H1 (cell line): ENCODE measurements at regions not wholly inside any gene's neighbourhood (a gene's known extent, or its start where the extent isn't known, plus 50 kb on each side); places are given as distances from the start of the nearest gene placed in this dataset.

Experiments used
- CTCF ChIA-PET: fragments of 300-600 bp; sonication (Branson Sonifier 250); formaldehyde crosslinking; loops from one replicate; lab custom pipeline; 2021; ENCODE audit not compliant: partially characterized antibody; lab: Charles Lee
- POLR2A ChIA-PET: fragments of 300-600 bp; sonication (Branson Sonifier 250); formaldehyde crosslinking; loops from one replicate; lab custom pipeline; 2021; ENCODE audit warnings: inconsistent platforms; ENCODE audit not compliant: partially characterized antibody; lab: Charles Lee
- DNase-seq, 2 experiments: peaks; one replicate each; pipeline versions ENCODE4 v3.0.0 to v3.0.0-alpha.2; 2010 to 2022; ENCODE audit warnings: low spot score in 2 of 2, low read depth in 1 of 2, mixed read lengths in 1 of 2
- FAIRE-seq: peaks from 2 replicates; lab custom pipeline; 2011; peaks lifted over from hg19 to GRCh38; lab: Jason Lieb, UNC
- H2AFZ ChIP-seq: 2 replicates; pipeline ENCODE4 v1.8.1; 2012; ENCODE audit warnings: low read length, inconsistent platforms
- H2AK5ac ChIP-seq: 2 replicates; pipeline ENCODE4 v1.6.1; 2013; ENCODE audit warnings: low read depth, low read length
- H2BK120ac ChIP-seq: replicated peaks from 2 replicates; pipeline ENCODE3; 2013; ENCODE audit warnings: low read depth, low read length, inconsistent platforms
- H2BK12ac ChIP-seq: 2 replicates; pipeline ENCODE4 v1.6.1; 2013; ENCODE audit warnings: low read depth, low read length
- H2BK15ac ChIP-seq: 2 replicates; pipeline ENCODE4 v1.6.1; 2013; ENCODE audit warnings: low read length
- H2BK20ac ChIP-seq: 2 replicates; pipeline ENCODE4 v1.6.1; 2013; ENCODE audit warnings: low read length
- H2BK5ac ChIP-seq: 2 replicates; pipeline ENCODE4 v1.6.1; 2013; ENCODE audit warnings: low read depth, low read length
- H3K14ac ChIP-seq: 2 replicates; pipeline ENCODE4 v1.6.1; 2013; ENCODE audit warnings: inconsistent platforms; ENCODE audit not compliant: insufficient read length
- H3K18ac ChIP-seq: 2 replicates; pipeline ENCODE4 v1.6.1; 2013; ENCODE audit warnings: low read length; ENCODE audit errors: extremely low read depth
- H3K23ac ChIP-seq: 2 replicates; pipeline ENCODE4 v1.6.1; 2013; ENCODE audit warnings: inconsistent platforms; ENCODE audit not compliant: insufficient read length
- H3K23me2 ChIP-seq: 2 replicates; pipeline ENCODE4 v1.6.1; 2013; ENCODE audit warnings: low read depth, low read length
- H3K27ac ChIP-seq: 2 replicates; pipeline ENCODE4 v1.6.1; 2011; ENCODE audit warnings: low read depth, low read length, inconsistent platforms
- H3K27me3 ChIP-seq, 4 experiments: replicated peaks in 1 of 4; 1 replicate in 1 of 4; 2 replicates in 3 of 4; pipeline versions ENCODE4 v1.6.1 to v1.8.1; 2011 to 2013; ENCODE audit warnings: low read length in 3 of 4, mild to moderate bottlenecking in 3 of 4, inconsistent platforms in 2 of 4, mixed read lengths in 2 of 4, moderate library complexity in 1 of 4; ENCODE audit not compliant: control insufficient read depth in 3 of 4, insufficient read depth in 3 of 4; ENCODE audit errors: extremely low read depth in 1 of 4
- H3K36me3 ChIP-seq, 4 experiments: 2 replicates each; pipeline versions ENCODE4 v1.6.1 to v1.8.1; 2011 to 2013; ENCODE audit warnings: mild to moderate bottlenecking in 4 of 4, low read length in 3 of 4, moderate library complexity in 2 of 4, control low read depth in 1 of 4, inconsistent platforms in 1 of 4; ENCODE audit not compliant: insufficient read depth in 4 of 4, control insufficient read depth in 2 of 4
- H3K4ac ChIP-seq: replicated peaks from 2 replicates; pipeline ENCODE3; 2013; ENCODE audit warnings: low read length, low read depth, mixed read lengths, inconsistent platforms; ENCODE audit not compliant: insufficient read length
- H3K4me1 ChIP-seq, 4 experiments: replicated peaks in 1 of 4; 1 replicate in 1 of 4; 2 replicates in 3 of 4; pipeline versions ENCODE4 v1.6.1 to v1.8.1; 2011 to 2013; ENCODE audit warnings: low read length in 3 of 4, inconsistent platforms in 2 of 4, mixed read lengths in 1 of 4; ENCODE audit not compliant: insufficient read depth in 4 of 4, control insufficient read depth in 3 of 4
- H3K4me2 ChIP-seq, 2 experiments: 2 replicates each; pipeline versions ENCODE4 v1.6.1 to v1.8.1; 2011 to 2013; ENCODE audit warnings: low read depth in 2 of 2, low read length in 2 of 2, control low read depth in 1 of 2, inconsistent platforms in 1 of 2, mild to moderate bottlenecking in 1 of 2; ENCODE audit not compliant: insufficient read depth in 1 of 2
- H3K4me3 ChIP-seq, 4 experiments: fragments of 200-600, 300-600 bp in 1 of 4; sonication (generic), shearing (Covaris generic), sonication (Bioruptor Twin) in 1 of 4; 2 replicates each; pipeline versions ENCODE4 v1.5.1 to v1.8.1; 2011 to 2016; ENCODE audit warnings: low read length in 4 of 4, low read depth in 3 of 4, control low read depth in 2 of 4, inconsistent platforms in 2 of 4, mild to moderate bottlenecking in 2 of 4, mixed read lengths in 1 of 4, moderate library complexity in 1 of 4; ENCODE audit not compliant: insufficient read depth in 2 of 4; ENCODE audit errors: extremely low read depth in 1 of 4
- H3K56ac ChIP-seq: replicated peaks from 2 replicates; pipeline ENCODE3; 2013; ENCODE audit warnings: low read depth, mild to moderate bottlenecking, mixed read lengths, low read length, inconsistent platforms; ENCODE audit not compliant: insufficient read length
- H3K79me1 ChIP-seq: 2 replicates; pipeline ENCODE4 v1.6.1; 2013; ENCODE audit warnings: low read depth, low read length, control low read depth
- H3K79me2 ChIP-seq, 2 experiments: 2 replicates each; pipeline versions ENCODE4 v1.6.1 to v1.8.1; 2012 to 2013; ENCODE audit warnings: low read length in 2 of 2, mild to moderate bottlenecking in 2 of 2, inconsistent platforms in 1 of 2; ENCODE audit not compliant: insufficient read depth in 2 of 2, control insufficient read depth in 1 of 2
- H3K9ac ChIP-seq, 4 experiments: replicated peaks in 1 of 4; 1 replicate in 1 of 4; 2 replicates in 3 of 4; pipeline versions ENCODE4 v1.6.1 to v1.8.1; 2011 to 2013; ENCODE audit warnings: low read depth in 3 of 4, low read length in 3 of 4, control low read depth in 2 of 4, mild to moderate bottlenecking in 2 of 4, moderate library complexity in 2 of 4, inconsistent platforms in 1 of 4; ENCODE audit errors: extremely low read depth in 1 of 4
- H3K9me3 ChIP-seq, 2 experiments: 2 replicates each; pipeline versions ENCODE4 v1.6.1 to v1.8.1; 2012 to 2013; ENCODE audit warnings: mild to moderate bottlenecking in 2 of 2, moderate library complexity in 2 of 2, control low read depth in 1 of 2, inconsistent platforms in 1 of 2, low read depth in 1 of 2, low read length in 1 of 2, mixed read lengths in 1 of 2; ENCODE audit not compliant: insufficient read depth in 2 of 2
- H4K20me1 ChIP-seq, 2 experiments: replicated peaks in 1 of 2; 2 replicates each; pipeline versions ENCODE3 to v1.8.1; 2011 to 2013; ENCODE audit warnings: inconsistent platforms in 2 of 2, low read length in 2 of 2, mild to moderate bottlenecking in 1 of 2; ENCODE audit not compliant: insufficient read depth in 2 of 2, control insufficient read depth in 1 of 2
- H4K5ac ChIP-seq: 2 replicates; pipeline ENCODE4 v1.6.1; 2013; ENCODE audit warnings: low read length, low read depth, mixed read lengths, inconsistent platforms; ENCODE audit not compliant: insufficient read length
- H4K8ac ChIP-seq: 2 replicates; pipeline ENCODE4 v1.8.0; 2013; ENCODE audit warnings: mild to moderate bottlenecking, moderate library complexity, low read length, inconsistent platforms; ENCODE audit not compliant: insufficient read depth; ENCODE audit errors: extremely low read depth
- H4K91ac ChIP-seq: replicated peaks from 2 replicates; pipeline ENCODE3; 2013; ENCODE audit warnings: low read length, mixed read lengths, inconsistent platforms; ENCODE audit not compliant: insufficient read length
- WGBS, 2 experiments: shearing (Covaris generic) in 1 of 2; methylation state at CpG; one replicate each; pipeline versions ENCODE4 v1.1.6 to v1.1.7; 2013 to 2015; ENCODE audit warnings: low lambda C conversion rate in 2 of 2, mixed read lengths in 2 of 2, inconsistent platforms in 1 of 2, low coverage in 1 of 2, missing lambda C conversion rate in 1 of 2; ENCODE audit not compliant: insufficient replicate concordance in 2 of 2, insufficient coverage in 1 of 2, insufficient read length in 1 of 2; ENCODE audit errors: extremely low coverage in 1 of 2, missing lambda C conversion rate in 1 of 2; 5-methylcytosine and 5-hydroxymethylcytosine counted together

GRCh38 chr2:150619607-150620330 lies 132.3 kb upstream of the RND3 start:
- Histone ChIP-seq H3K18ac (no peak overlapping the region), H3K4me3 (no peak overlapping the region), H2BK5ac (no peak overlapping the region), H3K56ac (no peak overlapping the region), H2AK5ac (no peak overlapping the region), H4K8ac (no peak overlapping the region), H3K9me3 (no peaks in the 10 kb centered on the region), H3K4me1 (peaks cover 0 to 3% (median 0%) of the 10 kb centered on the region in 4 experiments; a peak in 1 of 7 replicates), H3K27ac (no peak overlapping the region), H3K27me3 (no peaks in the 10 kb centered on the region), H3K23me2 (no peaks in the 10 kb centered on the region), H3K9ac (no peak overlapping the region), H3K36me3 (no peaks in the 10 kb centered on the region), H2BK12ac (no peak overlapping the region), H2BK15ac (no peak overlapping the region), H4K91ac (no peak overlapping the region), H2BK120ac (no peak overlapping the region), H3K79me2 (no peaks in the 10 kb centered on the region), H3K4ac (no peak overlapping the region), H3K23ac (no peak overlapping the region), H4K20me1 (no peaks in the 10 kb centered on the region), H2BK20ac (no peak overlapping the region), H3K14ac (no peak overlapping the region), H2AFZ (no peak overlapping the region), H3K79me1 (no peaks in the 10 kb centered on the region), H3K4me2 (no peak overlapping the region), H4K5ac (no peak overlapping the region)
- no peak for DNase-seq
- ChIA-PET CTCF (no interaction called here), POLR2A (interaction anchor here (0.6 kb wide), 1 partner anchor 66 kb away, joined by 3 read pairs; no protein-coding TSS in a partner anchor)
- WGBS, 2 experiments: 87% methylated on average over 5 of the region's 5 CpGs; no CpG with 5 or more reads in 1 of the 2 experiments
- FAIRE-seq: no peak
